ENCODE measurements at regions not wholly inside any gene's neighbourhood (a gene's known extent, or its start where the extent isn't known, plus 50 kb on each side); places are given as distances from the start of the nearest gene placed in this dataset.
"Not testable (repeated sequence)": the region's sequence is repeated elsewhere in the genome, so short reads cannot be mapped to it uniquely, and the experiment has no call there.

- no peak for DNase-seq
These were observed 746.0 kb upstream of the DEFB115 start for GRCh38 chr20:30511322-30512030.

- DNase-seq = no peak
These were observed 744.3 kb upstream of the DEFB115 start for GRCh38 chr20:30513050-30513628.

GRCh38 chr20:30515915-30516314 is 741.5 kb upstream of the DEFB115 start:
- DNase-seq = not testable (repeated sequence)

GRCh38 chr20:30518906-30519305 is 738.6 kb upstream of the DEFB115 start:
- not testable (repeated sequence) for DNase-seq

- not testable (repeated sequence) for DNase-seq
These were observed 735.6 kb upstream of the DEFB115 start for GRCh38 chr20:30521686-30522415.

DNA sequence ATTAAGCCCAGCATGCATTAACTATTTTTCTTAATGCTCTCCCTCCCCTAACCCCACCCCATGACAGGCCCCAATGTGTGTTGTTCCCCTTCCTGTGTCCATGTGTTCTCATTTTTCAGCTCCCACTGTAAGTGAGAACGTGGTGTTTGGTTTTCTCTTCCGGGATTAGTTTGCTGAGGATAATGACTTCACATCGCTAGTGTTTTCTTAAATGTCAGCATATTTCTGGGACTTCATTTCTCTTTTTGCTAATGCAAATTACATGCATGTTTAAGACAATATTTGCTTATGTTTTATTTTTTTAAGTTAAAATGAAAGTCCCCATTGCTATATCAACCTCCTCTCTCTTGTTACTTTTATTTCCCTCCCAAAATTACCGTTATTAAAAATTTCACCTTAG is 733.3 kb upstream of the DEFB115 start:
- not testable (repeated sequence) for DNase-seq

GRCh38 chr20:30524761-30525160 is 732.7 kb upstream of the DEFB115 start:
- DNase-seq = not testable (repeated sequence)

- DNase-seq = not testable (repeated sequence)
These were observed 723.8 kb upstream of the DEFB115 start for GRCh38 chr20:30533653-30534052.

DNA sequence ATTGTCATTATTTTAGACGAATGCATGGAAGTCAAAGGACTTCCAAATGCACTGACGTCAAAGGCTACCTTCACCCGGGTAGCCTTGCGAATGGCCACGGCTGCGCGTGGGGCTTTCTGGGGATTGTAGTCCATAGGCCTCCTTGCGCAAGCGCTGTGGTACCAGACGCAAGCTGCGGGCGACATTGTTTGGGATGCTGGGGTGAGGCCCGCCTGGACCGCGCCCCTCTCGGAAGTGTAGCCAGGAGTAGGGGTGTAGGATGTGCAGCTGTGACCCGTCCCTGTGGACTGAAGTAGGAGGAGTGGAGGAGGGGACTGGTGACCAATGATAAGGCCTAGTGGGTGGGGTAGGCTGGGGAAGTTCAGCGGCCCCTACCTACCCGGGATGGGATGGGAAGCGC is 720.0 kb upstream of the DEFB115 start:
- not testable (repeated sequence) for DNase-seq

DNA sequence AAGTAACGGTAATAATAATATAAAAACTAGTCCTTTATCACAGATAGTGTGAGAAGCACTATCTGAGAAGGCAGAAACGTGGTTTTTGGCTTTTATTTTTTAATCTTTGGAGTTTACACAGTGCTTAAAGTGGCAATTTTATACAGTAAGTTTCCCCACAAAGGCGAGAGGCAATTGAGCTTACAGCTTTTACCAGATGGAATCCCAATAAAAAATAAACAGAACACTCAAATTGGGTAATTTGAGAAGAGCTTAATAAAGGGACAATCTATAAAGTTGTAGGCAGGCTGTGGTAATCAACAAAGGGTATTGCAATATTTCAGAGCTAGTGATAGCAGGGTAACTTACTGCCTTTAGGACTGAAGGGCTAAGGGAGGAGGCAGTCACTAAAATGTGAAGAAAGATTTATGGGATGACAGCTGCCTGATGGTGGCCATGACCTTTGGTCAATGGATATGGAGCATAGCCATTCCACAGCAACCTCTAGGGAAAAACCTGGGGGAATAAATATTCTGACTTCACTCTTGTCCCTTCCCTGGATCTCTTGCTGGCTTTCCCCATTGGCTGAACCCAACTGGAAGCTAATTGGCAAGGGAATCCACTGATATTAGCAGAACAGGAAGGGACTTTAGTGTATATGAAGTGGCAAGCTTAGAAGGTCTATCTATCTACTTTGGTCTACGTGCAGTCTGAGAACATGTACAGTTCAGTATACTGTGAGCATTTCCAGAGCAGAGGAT is 717.0 kb upstream of the DEFB115 start:
- not testable (repeated sequence) for DNase-seq

GRCh38 chr20:30551236-30551635 is 706.2 kb upstream of the DEFB115 start:
- not testable (repeated sequence) for DNase-seq

- DNase-seq = not testable (repeated sequence)
These were observed 700.7 kb upstream of the DEFB115 start for GRCh38 chr20:30556797-30557196.

DNA sequence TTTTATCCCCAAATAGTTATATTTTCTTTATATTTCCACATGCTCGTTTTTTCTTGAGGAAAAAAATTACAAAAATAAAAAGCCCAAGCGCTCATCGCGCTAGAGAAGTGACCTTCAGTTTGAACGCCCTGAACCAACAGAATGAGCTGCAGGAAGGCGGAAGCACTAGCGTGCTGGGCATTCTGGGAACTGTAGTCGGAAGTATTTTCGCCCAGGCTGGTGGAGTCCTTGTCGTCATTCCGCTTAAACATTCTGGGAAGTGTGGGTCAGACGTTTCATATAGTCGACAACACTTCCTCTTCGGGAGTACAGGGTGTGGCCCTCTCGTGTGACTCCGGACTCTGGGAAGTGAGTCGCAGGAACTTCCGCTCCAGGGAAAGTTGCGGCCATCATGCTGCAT is 692.4 kb upstream of the DEFB115 start:
- peak; percentile 33 for DNase-seq

GRCh38 chr20:30569867-30570266 is 687.6 kb upstream of the DEFB115 start:
- DNase-seq = not testable (repeated sequence)

DNA sequence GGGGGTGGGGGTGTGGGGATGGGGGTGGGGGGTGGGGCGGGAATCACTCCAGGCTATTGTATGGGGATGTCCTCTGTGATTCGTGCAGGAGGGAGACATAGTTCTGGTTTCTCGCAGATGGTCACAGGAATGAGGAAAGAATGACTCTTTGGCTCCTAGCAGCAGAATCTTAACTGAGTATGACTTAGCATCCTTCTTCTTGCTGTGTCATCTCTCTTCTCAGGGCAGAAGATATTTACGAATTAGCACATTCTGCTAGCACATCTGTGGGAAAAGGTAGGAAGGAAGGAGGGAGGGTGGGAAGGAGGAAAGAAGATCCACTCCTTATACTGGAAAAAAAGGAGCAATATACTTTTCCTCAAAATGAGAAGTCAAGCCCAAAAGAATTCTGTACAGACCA is 686.8 kb upstream of the DEFB115 start:
- DNase-seq = not testable (repeated sequence)

- not testable (repeated sequence) for DNase-seq
These were observed 683.1 kb upstream of the DEFB115 start for GRCh38 chr20:30574337-30574736.

DNA sequence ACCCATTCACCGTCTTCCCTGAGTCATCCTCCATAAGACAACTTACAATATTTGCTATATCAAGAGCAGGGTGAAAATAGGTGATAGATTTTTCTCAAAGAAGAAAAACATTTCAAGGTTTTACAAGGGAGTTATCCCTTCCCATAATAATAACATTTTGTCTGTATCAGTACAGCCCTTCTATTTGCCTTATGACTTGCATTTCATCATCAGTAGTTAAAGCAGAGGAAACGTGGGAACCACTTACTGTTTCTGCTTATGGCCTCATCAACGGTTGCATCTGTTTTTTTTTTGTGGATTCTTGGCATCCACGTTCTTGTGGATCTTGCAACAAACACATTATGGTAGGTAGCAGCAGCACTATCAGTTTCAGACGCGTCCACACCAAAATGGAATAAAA is 678.4 kb upstream of the DEFB115 start:
- DNase-seq = not testable (repeated sequence)

- peak; percentile 96 for DNase-seq
These were observed 677.5 kb upstream of the DEFB115 start for GRCh38 chr20:30579824-30580438.

- not testable (repeated sequence) for DNase-seq
These were observed 675.6 kb upstream of the DEFB115 start for GRCh38 chr20:30581839-30582238.

GRCh38 chr20:30584403-30584802 is 673.1 kb upstream of the DEFB115 start:
- not testable (repeated sequence) for DNase-seq

DNA sequence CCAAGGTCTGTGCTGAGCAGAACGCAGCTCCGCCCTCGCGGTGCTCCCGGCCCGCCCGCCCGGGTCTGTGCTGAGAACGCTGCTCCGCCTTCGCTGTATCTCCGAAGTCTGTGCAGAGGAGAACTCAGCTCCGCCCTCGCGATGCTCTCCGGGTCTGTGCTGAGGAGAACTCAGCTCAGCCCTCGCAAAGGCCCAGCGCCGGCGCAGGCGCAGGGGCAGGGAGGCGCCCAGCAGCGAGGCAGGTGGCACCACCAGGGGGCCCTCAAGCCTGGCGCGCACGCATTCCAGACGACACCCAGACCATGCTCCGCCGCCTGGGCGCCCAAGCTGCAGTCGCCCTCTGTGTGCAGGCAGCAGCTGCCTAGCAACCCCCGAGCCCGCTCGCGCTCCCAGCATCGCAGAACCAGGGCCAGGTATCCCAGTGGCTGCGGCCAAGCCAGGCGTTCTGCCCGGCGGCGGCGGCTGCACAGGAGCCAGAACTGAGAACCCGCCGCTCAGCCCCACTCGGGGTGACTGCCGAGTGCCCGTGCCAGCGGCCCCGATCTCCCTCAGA is 672.1 kb upstream of the DEFB115 start:
- peak; percentile 53 for DNase-seq

DNA sequence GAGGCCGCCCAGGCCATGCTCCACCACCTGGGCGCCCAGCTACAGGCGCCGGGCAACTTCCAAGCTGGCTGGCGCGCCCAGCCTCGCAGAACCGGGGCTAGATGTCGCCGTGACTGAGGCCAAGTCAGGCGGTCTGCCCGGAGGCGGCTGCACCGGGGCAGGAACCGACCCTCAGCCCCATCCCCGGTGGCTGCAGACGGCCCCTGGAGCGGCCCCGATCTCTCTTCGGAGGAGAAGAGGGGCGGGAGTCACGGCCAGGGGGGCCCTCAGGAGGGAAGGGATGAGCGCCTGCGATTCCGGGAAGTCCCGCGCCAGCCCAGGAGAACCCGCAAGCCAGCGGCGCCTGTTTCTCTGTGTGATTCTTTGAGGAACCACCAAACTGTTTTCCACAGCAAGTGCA is 671.3 kb upstream of the DEFB115 start:
- DNase-seq = not testable (repeated sequence)
